ENCODE measurements at regions not wholly inside any gene's neighbourhood (a gene's known extent, or its start where the extent isn't known, plus 50 kb on each side); places are given as distances from the start of the nearest gene placed in this dataset.

GRCh38 chr4:157832596-157832995 is 340.2 kb downstream of the GASK1B start:
- H3K4me2 ChIP-seq, result no peak overlapping the region
- 15% methylated on average over 1 of the region's 1 CpG for WGBS (ENCODE audit: low lambda C conversion rate)
- no peak for DNase-seq

DNA sequence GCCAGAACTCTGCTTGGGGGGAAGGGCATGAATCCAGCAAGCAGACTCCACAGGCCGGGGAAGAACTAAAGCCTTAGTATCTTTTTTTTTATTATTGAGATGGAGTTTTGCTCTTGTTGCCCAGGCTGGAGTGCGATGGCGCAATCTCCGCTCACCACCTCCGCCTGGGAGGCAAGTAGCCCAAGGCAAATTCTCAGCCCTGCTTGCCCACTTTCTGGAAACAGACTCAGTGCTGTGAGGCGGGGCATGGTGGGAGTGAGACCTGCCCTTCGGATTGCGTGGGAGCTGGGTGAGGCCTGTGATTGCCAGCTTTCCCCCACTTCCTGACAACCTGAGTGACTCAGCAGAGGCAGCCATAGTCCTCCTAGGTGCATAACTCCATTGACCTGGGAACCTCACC is 348.8 kb downstream of the GASK1B start:
- H2AFZ ChIP-seq (ENCODE audit: low read depth), result no peak overlapping the region
- no peak overlapping the region for H3K9ac ChIP-seq
- H3K79me2 ChIP-seq (ENCODE audit: insufficient read depth), result no peaks in the 10 kb centered on the region
- H3K4me2 ChIP-seq, result no peak overlapping the region
- CTCF ChIA-PET, result no interaction called here
- H3K9me2 ChIP-seq, result no peaks in the 10 kb centered on the region
- POLR2A ChIA-PET, result no interaction called here
- no peaks in the 10 kb centered on the region for H3F3A ChIP-seq (replicated peaks; ENCODE audit: insufficient read depth)
- no peaks in the 10 kb centered on the region for H3K9me3 ChIP-seq
- no peak for DNase-seq
- no peaks in the 10 kb centered on the region; a peak in 1 of 4 replicates for H3K4me1 ChIP-seq (ENCODE audit: control insufficient read depth in 1 of 2, insufficient read depth in 2 of 2, low read depth in 1 of 2, low read length in 1 of 2)
- WGBS (ENCODE audit: low lambda C conversion rate), result 70% methylated on average over 5 of the region's 8 CpGs
- H3K27ac ChIP-seq (ENCODE audit: low read depth in 2 of 2, low read length in 1 of 2), result no peak overlapping the region
- no peaks in the 10 kb centered on the region for H4K20me1 ChIP-seq (ENCODE audit: insufficient read depth)
- no peaks in the 10 kb centered on the region for H3K36me3 ChIP-seq (replicated peaks in 1 of 2; ENCODE audit: control insufficient read depth in 1 of 2, insufficient read depth in 2 of 2, low read length in 1 of 2)
- H3K27me3 ChIP-seq (ENCODE audit: insufficient read depth), result no peaks in the 10 kb centered on the region
- H3K4me3 ChIP-seq (ENCODE audit: low read depth in 2 of 2, low read length in 1 of 2), result no peak overlapping the region
- TF ChIP-seq RXRA (IDR thresholded peaks at IDR 0.05; ENCODE audit: borderline replicate concordance, low read depth) (no peak), RCOR1 (IDR thresholded peaks at IDR 0.05; ENCODE audit: low read length) (no peak), GATA2 (CRISPR knock-in tag; IDR thresholded peaks at IDR 0.05) (no peak), TCF12 (IDR thresholded peaks at IDR 0.05) (no peak), NRF1 (IDR thresholded peaks at IDR 0.05; ENCODE audit: low read depth, low read length) (no peak), FOXM1 (IDR thresholded peaks at IDR 0.05; ENCODE audit: low read depth) (no peak), SMC3 (IDR thresholded peaks at IDR 0.05; ENCODE audit: low read depth, low read length) (no peak), GABPA (IDR thresholded peaks at IDR 0.05; ENCODE audit: low read depth) (no peak), ZBTB33 (IDR thresholded peaks at IDR 0.05; ENCODE audit: borderline replicate concordance, low read depth) (no peak), PBX3 (IDR thresholded peaks at IDR 0.05) (no peak), YY1 (IDR thresholded peaks at IDR 0.05; ENCODE audit: low read depth) (no peak)
- TF ChIP-seq, protein P1, sequence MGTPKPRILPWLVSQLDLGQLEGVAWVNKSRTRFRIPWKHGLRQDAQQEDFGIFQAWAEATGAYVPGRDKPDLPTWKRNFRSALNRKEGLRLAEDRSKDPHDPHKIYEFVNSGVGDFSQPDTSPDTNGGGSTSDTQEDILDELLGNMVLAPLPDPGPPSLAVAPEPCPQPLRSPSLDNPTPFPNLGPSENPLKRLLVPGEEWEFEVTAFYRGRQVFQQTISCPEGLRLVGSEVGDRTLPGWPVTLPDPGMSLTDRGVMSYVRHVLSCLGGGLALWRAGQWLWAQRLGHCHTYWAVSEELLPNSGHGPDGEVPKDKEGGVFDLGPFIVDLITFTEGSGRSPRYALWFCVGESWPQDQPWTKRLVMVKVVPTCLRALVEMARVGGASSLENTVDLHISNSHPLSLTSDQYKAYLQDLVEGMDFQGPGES (IDR thresholded peaks at IDR 0.05; ENCODE audit: low read depth, low read length), result no peak
- TF ChIP-seq, protein P2, sequence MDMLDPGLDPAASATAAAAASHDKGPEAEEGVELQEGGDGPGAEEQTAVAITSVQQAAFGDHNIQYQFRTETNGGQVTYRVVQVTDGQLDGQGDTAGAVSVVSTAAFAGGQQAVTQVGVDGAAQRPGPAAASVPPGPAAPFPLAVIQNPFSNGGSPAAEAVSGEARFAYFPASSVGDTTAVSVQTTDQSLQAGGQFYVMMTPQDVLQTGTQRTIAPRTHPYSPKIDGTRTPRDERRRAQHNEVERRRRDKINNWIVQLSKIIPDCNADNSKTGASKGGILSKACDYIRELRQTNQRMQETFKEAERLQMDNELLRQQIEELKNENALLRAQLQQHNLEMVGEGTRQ (IDR thresholded peaks at IDR 0.05; ENCODE audit: borderline replicate concordance, low read depth, low read length), result no peak

More at GRCh38 chr4:157832596-157832995, 340.2 kb downstream of the GASK1B start:
- Histone ChIP-seq H3K79me2 (ENCODE audit: insufficient read depth) (no peaks in the 10 kb centered on the region), H4K20me1 (ENCODE audit: insufficient read depth) (no peaks in the 10 kb centered on the region), H3K36me3 (replicated peaks in 1 of 2; ENCODE audit: control insufficient read depth in 1 of 2, insufficient read depth in 2 of 2, low read length in 1 of 2) (no peaks in the 10 kb centered on the region), H3K4me3 (ENCODE audit: low read depth in 2 of 2, low read length in 1 of 2) (no peak overlapping the region), H3F3A (replicated peaks; ENCODE audit: insufficient read depth) (no peaks in the 10 kb centered on the region), H3K27me3 (ENCODE audit: insufficient read depth) (no peaks in the 10 kb centered on the region), H3K27ac (ENCODE audit: low read depth in 2 of 2, low read length in 1 of 2) (no peak overlapping the region), H3K9me3 (no peaks in the 10 kb centered on the region), H3K9me2 (no peaks in the 10 kb centered on the region), H2AFZ (ENCODE audit: low read depth) (no peak overlapping the region), H3K9ac (no peak overlapping the region), H3K4me1 (ENCODE audit: control insufficient read depth in 1 of 2, insufficient read depth in 2 of 2, low read depth in 1 of 2, low read length in 1 of 2) (no peaks in the 10 kb centered on the region)
- no peak for TF ChIP-seq JUND (IDR thresholded peaks at IDR 0.05)
- no peak for TF ChIP-seq MXI1 (IDR thresholded peaks at IDR 0.05; ENCODE audit: low read depth, low read length)
- no peak for TF ChIP-seq TAF1 (IDR thresholded peaks at IDR 0.05; ENCODE audit: borderline replicate concordance, low read depth, low read length)
- TF ChIP-seq, protein P1 (IDR thresholded peaks at IDR 0.05; ENCODE audit: low read depth, low read length), result no peak
- no peak for TF ChIP-seq FOXM1 (IDR thresholded peaks at IDR 0.05; ENCODE audit: low read depth)
- TF ChIP-seq MEF2A (IDR thresholded peaks at IDR 0.05; ENCODE audit: borderline replicate concordance, low read depth), result no peak
- TF ChIP-seq POLR2AphosphoS5 (IDR thresholded peaks at IDR 0.05; ENCODE audit: low read depth, low read length), result no peak
- no peak for TF ChIP-seq USF1 (IDR thresholded peaks at IDR 0.05; ENCODE audit: borderline replicate concordance, low read depth)
- no peak for TF ChIP-seq TEAD4 (IDR thresholded peaks at IDR 0.05; ENCODE audit: borderline replicate concordance, insufficient read depth)
- no peak for TF ChIP-seq NRF1 (IDR thresholded peaks at IDR 0.05; ENCODE audit: low read depth, low read length)
- TF ChIP-seq, protein P2 (IDR thresholded peaks at IDR 0.05; ENCODE audit: borderline replicate concordance, low read depth, low read length), result no peak
- no peak for TF ChIP-seq NFIC (IDR thresholded peaks at IDR 0.05; ENCODE audit: borderline replicate concordance)
- ChIA-PET CTCF (no interaction called here), POLR2A (no interaction called here)
